GM06990 (cell line): ENCODE measurements at regions not wholly inside any gene's neighbourhood (a gene's known extent, or its start where the extent isn't known, plus 50 kb on each side); places are given as distances from the start of the nearest gene placed in this dataset.

Experiments used
- DNase-seq: peaks from one replicate; pipeline ENCODE4 v3.0.0-alpha.2; 2011; ENCODE audit not compliant: insufficient read length; ENCODE audit errors: extremely low read depth
- H3K27me3 ChIP-seq: replicated peaks from 2 replicates; pipeline ENCODE4 v1.6.0; 2011; ENCODE audit warnings: low read length; ENCODE audit not compliant: control insufficient read depth, insufficient read depth
- H3K36me3 ChIP-seq: 2 replicates; pipeline ENCODE4 v1.5.1; 2011; ENCODE audit warnings: low read length; ENCODE audit not compliant: control insufficient read depth, insufficient read depth
- H3K4me3 ChIP-seq: replicated peaks from 2 replicates; pipeline ENCODE4 v1.5.1; 2011; ENCODE audit warnings: low read depth, mild to moderate bottlenecking, control low read depth, low read length
- TF ChIP-seq, protein P1 (sequence below): IDR thresholded peaks from 2 replicates; pipeline ENCODE4 v1.5.1; 2011; ENCODE audit warnings: low read length, control low read depth, mild to moderate bottlenecking, inconsistent platforms; ENCODE audit not compliant: insufficient read depth, poor library complexity, severe bottlenecking

DNA sequence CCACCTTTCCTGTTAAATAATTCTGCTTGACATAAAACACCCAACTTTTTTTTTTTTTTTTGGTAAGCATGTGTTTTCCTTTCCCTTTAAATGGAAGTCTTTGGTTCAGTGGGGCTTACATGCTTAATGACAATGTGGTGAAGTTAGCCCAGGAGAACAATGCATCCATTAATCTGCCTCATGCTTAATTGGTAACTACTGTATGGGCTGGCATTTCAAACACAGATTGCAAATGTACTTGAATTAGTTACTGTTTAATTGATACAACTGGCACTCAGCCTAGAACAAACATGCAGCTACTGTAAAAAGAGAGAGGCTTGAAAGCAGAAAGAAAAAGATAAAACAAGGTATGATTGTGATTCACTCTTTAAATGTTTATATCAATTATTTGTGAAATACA, 483.6 kb upstream of the NOX3 start:
- TF ChIP-seq, protein P1, sequence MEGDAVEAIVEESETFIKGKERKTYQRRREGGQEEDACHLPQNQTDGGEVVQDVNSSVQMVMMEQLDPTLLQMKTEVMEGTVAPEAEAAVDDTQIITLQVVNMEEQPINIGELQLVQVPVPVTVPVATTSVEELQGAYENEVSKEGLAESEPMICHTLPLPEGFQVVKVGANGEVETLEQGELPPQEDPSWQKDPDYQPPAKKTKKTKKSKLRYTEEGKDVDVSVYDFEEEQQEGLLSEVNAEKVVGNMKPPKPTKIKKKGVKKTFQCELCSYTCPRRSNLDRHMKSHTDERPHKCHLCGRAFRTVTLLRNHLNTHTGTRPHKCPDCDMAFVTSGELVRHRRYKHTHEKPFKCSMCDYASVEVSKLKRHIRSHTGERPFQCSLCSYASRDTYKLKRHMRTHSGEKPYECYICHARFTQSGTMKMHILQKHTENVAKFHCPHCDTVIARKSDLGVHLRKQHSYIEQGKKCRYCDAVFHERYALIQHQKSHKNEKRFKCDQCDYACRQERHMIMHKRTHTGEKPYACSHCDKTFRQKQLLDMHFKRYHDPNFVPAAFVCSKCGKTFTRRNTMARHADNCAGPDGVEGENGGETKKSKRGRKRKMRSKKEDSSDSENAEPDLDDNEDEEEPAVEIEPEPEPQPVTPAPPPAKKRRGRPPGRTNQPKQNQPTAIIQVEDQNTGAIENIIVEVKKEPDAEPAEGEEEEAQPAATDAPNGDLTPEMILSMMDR = no peak
- no peaks in the 10 kb centered on the region for H3K36me3 ChIP-seq
- no peaks in the 10 kb centered on the region for H3K27me3 ChIP-seq
- no peak overlapping the region for H3K4me3 ChIP-seq
- no peak for DNase-seq

DNA sequence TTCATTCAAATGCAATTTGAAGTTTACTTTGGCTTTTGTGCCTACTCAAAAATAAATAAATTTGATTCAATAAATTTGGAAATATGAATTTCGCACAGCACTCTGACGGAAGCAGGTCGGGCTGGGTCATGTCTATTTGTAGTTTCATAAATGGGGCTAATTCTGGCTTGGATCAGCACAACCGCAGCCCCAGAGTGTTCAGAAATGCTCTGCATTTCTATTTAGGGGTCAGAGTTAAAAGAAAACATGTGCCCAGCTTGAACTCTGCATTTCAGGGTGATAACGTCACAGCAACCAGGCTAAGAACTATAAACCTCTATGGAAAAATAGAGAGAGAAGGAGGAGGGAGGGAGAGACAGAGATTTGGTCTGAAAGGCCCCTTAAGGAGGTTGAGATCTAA, 480.9 kb upstream of the NOX3 start:
- H3K27me3 ChIP-seq = no peaks in the 10 kb centered on the region
- no peak for DNase-seq
- H3K4me3 ChIP-seq = no peak overlapping the region
- TF ChIP-seq, protein P1 = no peak
- no peaks in the 10 kb centered on the region for H3K36me3 ChIP-seq

DNA sequence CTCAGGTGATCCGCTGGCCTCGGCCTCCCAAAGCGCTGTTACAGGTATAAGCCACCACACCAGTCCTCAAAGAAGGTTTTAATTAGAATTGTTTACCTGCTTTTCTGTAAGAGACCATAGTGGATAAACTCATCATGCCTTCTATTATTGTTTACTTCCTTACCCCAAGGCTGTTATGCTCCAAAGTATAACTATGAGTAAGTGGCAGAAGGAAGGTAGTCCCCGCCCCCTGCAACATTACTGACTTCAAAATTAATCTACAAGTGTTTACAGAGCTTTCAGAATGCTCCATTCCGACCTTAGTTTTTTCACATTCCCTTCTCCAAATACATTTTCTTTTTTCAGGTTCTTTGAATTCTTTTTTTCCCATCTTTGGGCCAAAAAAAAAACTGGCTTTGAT, 480.5 kb upstream of the NOX3 start:
- DNase-seq = no peak
- TF ChIP-seq, protein P1 = no peak
- no peaks in the 10 kb centered on the region for H3K27me3 ChIP-seq
- H3K36me3 ChIP-seq = no peaks in the 10 kb centered on the region
- H3K4me3 ChIP-seq = no peak overlapping the region

DNA sequence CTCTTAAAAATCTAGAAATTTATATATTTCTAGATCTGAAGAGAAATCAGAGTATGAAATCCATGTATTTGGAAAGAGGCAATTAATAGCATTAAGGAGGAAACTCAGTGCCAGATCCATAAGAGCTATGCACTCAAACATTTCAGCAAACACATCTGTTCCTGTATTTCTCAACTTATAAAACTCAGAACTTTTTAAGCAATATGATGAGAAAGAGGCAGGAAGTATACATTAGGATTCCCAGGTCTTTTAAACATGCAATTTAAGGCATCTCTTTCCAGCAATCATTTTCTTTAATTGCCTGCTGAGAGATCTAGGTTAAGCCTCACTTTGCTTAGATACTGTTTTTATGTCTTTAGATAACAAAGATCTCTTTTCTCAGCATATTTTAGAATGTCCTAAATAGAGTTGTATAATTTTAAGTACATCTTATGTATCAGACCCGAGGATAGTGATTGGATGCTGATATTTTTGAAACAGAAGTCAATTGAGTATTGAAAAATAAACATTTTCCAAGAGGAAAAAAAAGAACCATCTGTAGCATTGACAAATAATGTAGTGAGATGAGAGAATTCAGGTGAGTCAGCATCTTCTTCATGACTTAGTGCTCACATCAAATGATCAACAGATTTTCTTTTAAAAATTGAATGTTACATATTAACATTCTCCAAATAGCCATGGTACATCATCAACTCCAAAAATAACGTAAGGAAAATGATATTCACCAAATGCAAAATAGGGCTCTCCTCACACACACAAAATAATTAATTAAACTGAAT, 461.4 kb upstream of the NOX3 start:
- H3K4me3 ChIP-seq = no peak overlapping the region
- DNase-seq = no peak
- no peaks in the 10 kb centered on the region for H3K36me3 ChIP-seq
- TF ChIP-seq, protein P1 = no peak
- H3K27me3 ChIP-seq = no peaks in the 10 kb centered on the region

DNA sequence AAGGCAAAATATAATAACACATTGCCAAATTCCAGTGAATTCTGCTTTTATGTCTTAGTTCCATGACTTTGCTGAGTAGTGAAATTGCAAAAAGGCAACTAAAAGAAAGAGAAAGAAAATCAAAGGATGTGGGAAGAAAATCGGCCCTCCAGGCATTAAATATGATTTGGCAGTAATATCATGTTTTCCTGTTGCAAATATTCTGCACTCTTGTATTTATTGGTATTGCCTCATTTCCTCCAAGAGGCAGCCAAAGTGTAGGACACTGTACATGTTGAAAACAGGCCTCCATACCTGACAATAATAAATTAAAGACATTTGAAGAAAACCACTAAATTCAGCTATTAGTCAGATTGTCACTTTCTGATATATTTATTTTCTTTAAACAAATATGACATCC, 460.0 kb upstream of the NOX3 start:
- Histone ChIP-seq H3K4me3 (no peak overlapping the region), H3K36me3 (no peaks in the 10 kb centered on the region), H3K27me3 (no peaks in the 10 kb centered on the region)
- TF ChIP-seq, protein P1 = no peak
- DNase-seq = no peak

DNA sequence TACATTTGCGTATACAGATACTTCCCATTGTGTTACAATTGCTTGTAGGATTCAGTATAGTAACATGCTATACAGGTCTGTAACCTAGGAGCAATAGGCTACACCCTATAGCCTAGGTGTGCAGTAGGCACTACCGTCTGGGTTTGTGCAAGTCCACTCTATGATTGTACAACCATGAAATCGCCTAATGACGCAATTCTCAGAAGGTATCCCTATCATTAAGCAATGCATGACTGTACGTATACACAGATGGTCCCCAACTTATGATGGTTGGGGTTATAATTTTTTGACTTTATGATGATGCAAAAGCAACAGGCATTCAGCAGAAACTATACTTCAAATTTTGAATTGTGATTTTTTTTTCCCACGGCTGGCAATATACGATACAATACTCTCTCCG, 458.2 kb upstream of the NOX3 start:
- DNase-seq = no peak
- TF ChIP-seq, protein P1 = no peak
- no peaks in the 10 kb centered on the region for H3K36me3 ChIP-seq

More for the DNA sequence above, 458.2 kb upstream of the NOX3 start:
- H3K27me3 ChIP-seq = no peaks in the 10 kb centered on the region
- no peak overlapping the region for H3K4me3 ChIP-seq
